GM19468 (cell line): ENCODE measurements at regions not wholly inside any gene's neighbourhood (a gene's known extent, or its start where the extent isn't known, plus 50 kb on each side); places are given as distances from the start of the nearest gene placed in this dataset.

Source experiments
- ATAC-seq: cut with Tn5 transposase; IDR thresholded peaks from one replicate; pipeline ENCODE4 v1.9.1; 2021; ENCODE audit warnings: mild to moderate bottlenecking, moderate library complexity, moderate number of reproducible peaks; ENCODE audit not compliant: unreplicated experiment; ENCODE audit errors: extremely low read depth

DNA sequence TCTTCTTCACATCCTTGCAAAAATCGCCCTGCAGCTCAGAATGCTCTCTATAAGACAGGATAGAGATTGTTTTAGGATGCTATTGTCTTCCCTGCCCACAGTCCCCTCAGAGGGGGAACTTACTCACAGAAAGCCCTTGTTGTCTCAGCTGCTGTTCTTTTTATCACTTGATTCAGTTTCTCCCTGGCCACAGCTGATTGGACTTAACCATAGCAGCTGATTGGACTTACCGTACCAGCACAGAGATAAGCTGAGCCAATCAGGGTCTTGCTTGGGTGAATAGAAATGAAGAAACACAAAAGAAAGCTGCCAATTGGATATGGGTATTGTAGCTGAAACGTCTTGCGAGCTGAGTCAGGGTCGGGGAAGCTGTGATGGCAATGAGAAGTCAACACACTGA lies 194.2 kb upstream of the MEX3C start:
- no peak for ATAC-seq

DNA sequence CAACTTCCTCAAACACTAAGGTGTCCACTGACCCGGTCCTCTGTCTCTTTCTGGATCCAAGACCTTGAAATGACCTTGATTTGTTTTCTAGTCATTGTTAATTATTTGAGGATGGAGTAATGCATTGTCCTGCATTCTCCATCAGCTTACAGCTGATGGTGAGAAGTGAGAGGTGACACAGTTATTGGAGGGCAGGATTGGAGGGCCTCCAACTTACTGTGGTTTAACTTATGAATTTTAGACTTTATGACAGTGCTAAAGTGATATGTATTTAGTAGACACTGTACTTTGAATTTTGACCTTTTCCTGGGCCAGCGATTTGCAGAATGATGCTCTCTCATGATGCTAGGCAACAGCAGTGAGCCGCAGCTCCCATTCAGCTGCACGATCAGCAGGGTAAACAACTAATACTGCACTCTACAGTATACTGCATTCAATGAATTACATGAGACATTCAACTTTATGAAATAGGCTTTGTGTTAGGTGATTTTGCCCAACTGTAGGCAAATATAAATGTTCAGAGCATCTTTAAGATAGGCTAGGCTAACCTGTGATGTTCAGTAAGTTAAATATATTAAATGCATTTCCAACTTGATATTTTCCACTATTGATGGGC lies 200.0 kb upstream of the MEX3C start:
- ATAC-seq, result no peak

DNA sequence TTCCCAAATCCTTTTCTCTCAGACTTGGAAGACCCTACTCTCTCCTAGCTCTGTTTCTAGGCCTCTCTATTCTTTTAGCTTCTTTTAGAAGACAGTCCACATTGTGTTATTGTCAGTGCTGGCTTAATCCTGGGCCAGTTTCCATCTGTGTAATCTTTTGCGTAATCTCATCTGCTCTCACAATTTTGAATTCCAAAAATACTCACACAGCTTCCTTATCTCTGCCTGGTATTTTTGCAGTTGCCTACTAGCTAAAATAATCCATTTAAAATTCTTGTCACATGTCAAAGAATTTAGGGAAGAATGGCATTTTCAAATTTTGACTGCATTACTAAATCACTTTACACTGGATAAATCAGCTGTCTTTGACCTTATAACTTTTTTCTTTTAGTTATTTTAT lies 200.6 kb upstream of the MEX3C start:
- no peak for ATAC-seq

DNA sequence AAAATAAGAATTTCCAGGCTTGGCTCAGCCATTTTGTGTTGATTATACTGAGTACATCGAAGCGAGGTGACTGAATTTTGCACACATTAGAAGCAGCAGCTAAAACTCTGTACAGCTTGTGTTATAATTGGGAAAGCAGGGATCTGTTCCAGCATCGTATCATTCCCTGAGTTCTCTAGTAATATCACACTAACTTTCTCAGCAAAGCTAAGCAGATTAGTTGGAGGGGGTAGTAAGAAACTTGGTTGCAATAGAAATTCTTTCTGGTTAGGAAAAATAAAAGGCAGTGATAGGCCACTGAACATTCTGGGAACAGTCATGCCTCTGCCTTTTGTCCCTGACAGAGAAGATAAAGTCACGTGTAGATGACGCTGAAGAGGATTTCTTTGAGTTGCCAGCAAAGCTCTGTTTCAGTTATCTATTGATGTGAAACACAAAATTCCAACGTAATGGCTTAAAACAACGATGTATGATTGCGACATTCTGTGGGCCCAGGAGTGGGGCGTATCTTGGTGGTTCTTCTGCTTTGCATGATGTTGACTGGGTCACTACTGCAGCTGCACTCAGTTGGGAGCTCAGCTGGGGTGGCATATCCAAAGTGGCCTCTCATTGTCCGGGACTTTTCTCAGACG lies 202.1 kb upstream of the MEX3C start:
- no peak for ATAC-seq

DNA sequence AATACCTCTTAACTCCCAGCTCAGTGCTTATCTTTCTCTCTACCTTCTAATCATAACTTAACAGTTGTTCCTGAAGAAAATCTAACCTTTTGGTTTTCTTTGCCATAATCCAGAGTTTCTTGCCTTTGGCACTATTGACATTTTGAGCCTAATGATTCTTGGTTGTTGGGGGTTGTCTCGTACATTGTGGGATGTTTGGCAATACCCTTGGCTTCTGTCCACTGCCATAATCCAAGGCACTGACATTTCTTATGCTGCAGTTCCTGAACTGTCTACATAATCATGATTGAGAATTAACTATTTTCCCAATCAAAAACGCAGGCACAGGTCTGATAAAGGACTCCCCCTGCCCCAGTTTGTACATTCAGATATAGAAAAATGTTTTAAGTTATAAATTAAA lies 203.2 kb upstream of the MEX3C start:
- ATAC-seq, result no peak

DNA sequence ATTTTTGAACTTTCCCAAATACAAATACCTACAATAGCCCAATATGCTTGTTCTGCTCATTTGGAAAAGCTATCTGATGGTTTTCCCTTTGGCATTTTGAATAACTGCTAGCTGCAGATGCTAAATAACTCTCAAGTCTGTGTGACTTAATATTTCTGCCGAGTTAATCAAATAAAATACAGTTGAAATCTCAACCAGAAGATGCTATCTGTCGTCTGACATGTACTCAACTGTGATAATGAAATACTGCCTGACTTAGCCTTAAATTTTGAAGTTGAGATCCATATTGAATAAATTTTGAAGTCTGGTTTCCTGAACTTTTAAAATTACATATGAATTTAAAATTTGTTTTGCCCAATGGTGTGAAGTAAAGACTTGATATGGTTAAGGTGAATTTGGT lies 204.4 kb upstream of the MEX3C start:
- no peak for ATAC-seq

DNA sequence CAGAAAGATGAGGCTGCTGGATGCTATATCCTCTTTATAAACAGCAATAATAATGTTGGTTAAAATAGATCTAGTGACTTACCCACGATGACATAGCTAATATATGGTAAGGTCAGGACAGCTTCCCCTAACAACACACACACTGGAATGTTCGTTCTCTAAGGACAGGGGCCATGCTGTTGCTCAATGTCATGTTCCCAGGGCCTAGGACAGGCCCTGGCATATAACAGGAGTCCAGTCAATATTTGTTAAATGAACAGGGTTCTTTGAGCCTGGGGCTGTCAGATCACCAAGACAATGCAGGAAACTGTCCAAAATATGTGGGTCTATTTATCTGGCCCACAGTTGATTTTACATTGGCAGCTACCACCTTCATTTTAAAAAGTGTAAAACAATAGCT lies 207.1 kb upstream of the MEX3C start:
- ATAC-seq, result no peak

DNA sequence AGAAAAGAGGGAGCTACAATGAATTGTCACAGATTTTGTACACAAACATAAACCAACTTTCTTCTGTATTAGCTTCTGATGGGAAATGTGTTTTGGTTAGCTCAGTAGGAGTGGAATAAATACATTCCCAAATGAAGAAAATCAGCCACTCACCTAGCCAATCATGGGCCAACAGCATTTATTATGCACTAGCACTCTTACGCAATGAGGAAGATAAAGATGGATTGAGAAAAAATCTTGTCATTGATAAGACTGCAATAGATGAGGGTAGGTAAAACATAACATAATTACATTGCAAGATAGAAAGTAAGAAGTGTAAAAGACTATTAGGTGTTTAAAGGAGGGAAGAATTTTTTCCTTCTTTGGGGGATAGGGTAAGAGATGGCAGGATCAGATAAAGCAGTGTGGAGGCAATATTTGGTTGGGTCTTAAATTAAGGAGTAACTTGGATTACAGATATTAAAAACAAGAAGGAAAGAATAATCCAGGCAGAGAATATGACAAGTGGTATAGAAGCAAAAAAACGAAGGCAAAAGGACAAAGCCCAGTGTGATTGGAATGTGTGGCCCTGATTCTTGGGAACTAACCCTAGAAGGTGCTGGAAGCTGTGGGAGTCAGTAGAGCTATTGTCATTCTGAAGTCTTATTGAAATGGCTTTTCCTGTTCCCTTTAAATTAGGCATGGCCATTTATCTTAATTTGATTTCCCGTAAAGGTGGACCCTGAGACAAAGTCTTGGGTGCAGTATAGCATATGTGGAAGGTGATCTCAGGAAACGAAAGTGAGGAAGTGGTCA lies 208.4 kb upstream of the MEX3C start:
- ATAC-seq, result no peak

DNA sequence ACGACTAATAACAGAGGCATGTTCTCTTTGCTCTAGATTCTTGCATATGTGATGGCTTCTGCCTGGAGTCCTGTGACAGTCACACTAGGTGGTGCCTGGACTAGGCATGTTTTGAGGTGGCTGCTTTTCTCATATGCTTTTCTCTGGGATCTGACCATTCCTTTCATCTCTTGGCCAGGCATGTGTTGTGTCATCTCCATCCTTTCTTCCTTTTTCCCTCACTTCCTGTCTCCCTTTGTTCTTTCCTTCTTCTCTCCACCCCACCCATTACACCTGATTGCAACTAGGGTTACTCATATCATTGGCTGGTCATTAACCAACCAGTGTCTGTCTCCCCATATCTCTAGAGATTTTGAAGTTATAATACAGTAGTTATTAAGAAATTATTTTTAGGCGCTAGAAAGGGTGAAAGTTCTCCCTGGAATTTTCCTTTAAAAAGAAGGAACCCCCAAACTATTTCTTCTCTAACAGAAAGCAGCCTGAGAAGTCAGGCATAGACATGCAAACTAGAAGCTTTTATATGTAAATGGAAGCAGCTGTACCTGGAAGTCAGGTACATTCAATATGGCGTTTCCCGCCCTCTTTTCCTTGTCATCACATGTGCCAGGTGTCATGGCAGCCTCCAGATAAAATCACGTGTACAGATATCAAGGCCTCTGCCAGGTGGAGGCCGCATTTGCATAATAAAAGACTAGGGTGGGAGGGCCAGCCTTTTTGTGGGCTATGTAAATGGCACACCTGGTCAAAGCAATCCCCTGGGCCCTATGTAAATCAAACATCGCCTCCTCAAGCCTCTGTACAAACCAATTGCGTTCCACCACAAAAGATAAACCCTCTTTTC lies 220.4 kb upstream of the MEX3C start:
- ATAC-seq, result no peak

DNA sequence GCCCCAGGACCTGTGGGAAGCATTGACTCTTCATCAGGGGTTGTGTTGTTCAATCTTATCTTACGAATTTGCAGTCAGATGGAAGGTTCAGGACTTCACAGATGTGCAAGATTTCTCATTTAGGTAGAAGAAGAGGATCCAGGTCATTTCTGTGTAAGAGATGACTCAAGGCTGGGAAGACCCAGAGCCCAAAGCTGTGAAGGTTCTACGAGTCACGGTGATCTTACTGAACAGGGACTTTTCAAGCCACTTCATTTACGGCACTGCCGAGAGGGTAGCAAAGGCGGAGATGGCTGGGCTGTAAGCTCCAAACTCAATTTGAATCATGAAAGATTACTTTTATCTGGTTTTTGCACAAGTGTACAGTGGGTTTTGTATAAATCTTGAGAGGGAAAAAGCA lies 228.0 kb upstream of the MEX3C start:
- ATAC-seq, result no peak

DNA sequence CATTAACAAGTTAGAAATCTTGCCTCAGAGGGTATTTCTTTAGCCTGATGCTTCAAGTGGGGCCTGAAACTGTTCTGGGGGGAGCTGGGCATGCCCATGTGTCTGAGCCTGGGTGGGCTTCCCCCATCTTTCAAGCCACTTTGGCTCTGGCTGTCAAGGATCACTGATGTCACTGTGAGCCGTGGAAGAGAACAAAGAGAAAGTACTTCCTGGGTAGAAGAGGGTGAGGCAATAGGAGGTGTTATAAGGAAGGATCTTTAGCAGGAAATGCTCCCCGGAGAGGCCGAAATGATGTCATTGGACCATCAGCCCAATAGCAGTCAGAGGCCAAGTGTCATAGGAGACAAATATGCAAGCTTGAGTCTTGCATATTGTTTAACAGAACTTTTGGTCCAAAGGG lies 228.4 kb upstream of the MEX3C start:
- ATAC-seq, result no peak

DNA sequence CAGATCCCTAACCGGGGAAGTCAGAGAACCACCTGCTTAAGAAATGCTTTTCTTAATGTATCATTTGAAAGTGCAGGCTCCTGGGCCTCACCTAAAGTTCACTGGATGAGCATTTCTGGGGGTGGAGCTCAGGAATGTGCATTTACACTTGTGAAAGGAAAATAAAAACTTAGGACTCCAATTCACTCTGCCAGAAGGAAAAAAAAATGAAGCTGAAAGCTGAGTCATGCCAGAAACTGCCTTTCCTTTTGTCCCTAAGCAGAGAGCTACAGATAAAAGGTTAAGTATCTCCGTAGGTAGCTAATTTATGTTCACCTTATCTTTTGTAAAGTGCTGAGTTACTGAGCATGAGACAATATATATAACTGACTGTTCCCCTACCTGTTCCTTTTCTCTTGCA lies 229.5 kb upstream of the MEX3C start:
- ATAC-seq, result no peak

DNA sequence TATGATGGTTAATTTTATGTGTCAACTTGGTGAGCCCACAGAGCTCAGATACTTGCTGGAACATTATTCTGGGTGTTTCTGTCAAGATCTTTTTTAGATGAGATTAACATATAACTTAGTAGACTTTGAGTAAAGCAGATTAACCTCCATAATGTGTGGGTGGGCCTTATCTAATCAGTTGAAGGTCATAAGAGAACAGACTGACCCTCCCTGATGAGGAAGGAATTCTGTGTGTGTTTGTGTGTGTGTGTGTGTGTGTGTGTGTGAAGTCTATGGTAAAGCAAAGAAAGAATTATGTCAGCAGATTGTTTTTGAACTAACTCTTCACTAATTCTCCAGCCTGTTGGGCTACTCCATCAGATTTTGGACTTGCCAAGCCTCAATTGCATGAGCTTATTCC lies 232.2 kb upstream of the MEX3C start:
- ATAC-seq, result no peak

DNA sequence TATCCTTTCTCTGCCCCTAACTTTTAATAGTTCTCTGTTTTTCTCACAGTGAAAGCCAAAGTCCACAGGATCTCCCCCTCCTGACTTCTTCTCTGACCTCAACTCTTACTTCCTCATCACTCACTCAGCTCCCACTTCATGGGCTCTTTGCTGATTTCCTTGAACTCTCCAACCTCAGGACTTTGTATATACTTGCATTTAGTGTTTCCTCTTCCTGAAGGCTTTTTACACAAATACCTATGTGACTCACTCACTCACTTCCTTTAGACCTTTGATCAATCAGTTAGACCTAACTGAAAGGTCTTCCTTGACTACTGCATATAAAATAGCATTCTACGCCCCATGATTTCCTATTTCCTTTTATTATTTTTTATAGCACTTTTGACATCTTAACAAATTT lies 233.1 kb upstream of the MEX3C start:
- no peak for ATAC-seq

DNA sequence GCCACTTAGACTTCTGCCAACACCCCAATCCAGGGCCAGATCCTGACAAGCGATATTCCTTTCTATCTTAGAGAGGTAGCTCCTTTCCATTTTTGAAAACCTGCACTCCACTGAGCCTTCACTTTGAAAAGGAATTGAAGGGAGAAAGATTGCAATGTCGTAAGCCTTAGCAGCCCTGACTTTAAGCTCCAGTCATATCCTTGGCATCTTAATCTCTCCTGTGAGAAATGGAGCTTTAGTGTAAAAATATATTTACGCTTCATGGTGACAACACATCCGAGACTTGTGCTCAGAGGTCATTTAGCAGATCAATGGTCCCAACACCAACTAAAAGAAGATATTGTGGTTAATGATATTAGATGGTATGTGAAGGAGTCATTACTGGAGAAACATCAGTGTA lies 235.8 kb upstream of the MEX3C start:
- ATAC-seq, result no peak

DNA sequence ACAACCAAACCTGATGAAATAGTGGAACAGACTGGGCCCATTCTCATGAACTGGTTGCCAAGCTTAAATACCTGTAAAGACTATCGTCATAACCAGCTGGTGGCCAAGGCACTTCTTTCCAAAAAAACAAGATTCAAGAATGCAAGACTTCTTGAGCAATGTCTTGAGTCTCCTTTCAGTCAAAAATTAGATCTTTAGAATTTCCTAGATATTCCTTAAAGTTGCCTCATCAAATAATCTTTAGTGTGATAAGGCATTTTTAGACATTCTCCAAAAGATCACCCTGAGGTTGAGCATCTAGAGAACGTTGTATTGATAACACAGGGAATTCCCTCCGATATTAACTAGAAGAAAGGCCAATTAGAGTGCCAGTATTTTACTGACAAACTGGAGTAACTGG lies 236.4 kb upstream of the MEX3C start:
- ATAC-seq, result no peak

DNA sequence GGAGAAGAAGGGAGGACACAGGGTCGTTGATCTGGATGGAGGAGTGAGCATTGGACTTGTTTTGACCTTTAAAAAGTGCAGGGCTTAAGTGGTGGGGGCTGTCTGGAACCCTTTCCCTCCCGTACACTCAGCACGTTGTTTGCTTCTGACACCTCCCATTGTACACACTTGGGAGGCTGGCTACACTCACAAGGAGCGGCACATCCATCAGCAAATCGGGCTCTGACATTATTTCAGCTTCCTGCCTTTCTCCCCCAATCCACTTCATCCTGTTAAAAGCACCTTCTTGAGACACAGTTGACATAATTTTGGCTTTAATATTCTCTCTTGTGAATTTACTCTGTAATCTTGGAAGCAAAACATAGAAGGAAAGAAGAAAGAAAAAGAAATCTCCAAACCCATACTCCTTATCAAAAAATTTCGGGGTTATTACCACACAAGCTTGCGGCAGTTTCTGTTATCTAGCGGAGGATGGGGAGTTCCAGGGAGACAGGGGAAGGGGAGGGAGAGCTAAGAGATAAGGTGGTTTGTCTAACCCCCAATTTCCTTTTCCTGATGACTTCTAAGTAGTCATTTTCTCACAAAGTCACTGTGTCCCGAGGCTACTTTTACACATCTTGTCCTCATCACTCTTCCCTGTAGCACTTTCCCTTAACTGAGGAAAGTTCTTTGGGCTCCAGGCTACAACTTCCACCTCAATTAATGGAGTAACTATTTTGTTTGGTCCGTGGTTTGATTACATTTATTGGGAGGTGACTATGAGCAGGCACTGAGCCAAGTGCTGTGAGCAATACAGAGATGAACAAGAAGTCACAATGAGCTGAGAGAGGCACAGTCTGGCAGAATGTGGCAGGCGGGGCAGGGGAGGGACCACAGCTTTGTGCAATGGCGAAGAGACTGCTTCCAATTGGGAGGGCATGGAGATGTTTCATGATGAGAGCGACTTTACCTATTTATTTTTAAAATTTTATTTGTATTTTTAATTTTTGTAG lies 240.1 kb upstream of the MEX3C start:
- ATAC-seq, result no peak

DNA sequence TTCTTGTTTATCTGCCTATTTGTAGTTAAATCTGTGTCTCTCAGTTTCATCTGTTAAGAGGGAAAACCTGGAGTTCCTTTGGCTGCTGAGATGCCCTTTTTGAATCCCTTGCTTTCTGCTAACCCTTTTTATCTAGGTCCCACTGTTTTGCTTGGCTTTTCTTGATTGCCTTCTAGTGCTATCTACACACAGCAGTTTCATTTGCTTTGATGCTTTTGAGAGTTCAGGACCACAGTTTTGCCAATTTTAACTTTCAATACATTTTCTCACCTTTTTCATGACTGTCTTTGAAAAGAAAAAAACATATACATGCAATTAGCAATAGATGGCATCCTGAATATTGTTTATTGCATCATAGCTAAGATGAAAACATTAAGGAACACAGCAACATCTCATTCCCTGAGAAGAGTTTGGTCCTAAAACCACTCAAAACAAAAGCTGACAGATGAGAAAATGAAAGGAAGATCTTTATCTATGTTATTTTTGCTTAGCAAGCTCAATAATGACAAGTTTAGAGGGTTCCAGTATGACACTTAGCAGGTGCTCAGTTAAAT lies 241.4 kb upstream of the MEX3C start:
- no peak for ATAC-seq

DNA sequence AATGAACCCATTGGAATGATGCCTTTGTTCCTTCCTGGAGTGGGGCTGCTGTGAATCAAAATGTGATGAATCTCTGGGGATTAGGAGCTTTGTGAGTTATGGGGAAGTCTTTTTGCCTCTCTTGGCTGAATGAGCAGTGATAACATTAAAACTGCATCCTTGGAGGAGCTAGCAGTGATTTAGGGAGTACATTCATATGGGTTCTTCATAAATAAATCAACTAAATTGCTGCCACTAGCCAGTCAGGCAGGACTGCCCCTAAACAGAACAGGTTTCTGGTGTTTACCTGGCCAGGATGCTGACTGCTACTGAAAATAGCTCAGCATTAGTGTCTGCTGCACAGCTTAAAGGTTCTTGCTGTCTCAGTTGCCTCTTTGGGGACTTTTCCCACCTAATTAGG lies 244.5 kb upstream of the MEX3C start:
- ATAC-seq, result no peak
